ENCODE measurements at regions not wholly inside any gene's neighbourhood (a gene's known extent, or its start where the extent isn't known, plus 50 kb on each side); places are given as distances from the start of the nearest gene placed in this dataset.

- Mint-ChIP-seq H3K9me3 (peaks cover 58% of the 10 kb centered on the region), H3K27ac (no peak overlapping the region), H3K4me3 (no peak overlapping the region), H3K4me1 (ENCODE audit: low read depth) (no peaks in the 10 kb centered on the region), H3K27me3 (no peaks in the 10 kb centered on the region), H3K36me3 (ENCODE audit: low read depth) (no peaks in the 10 kb centered on the region)
- intact Hi-C loops (cut with micrococcal nuclease), result no loop called here
These were observed 1099.2 kb downstream of the CDH18 start for GRCh38 chr5:18888821-18889220.

GRCh38 chr5:18900644-18901043, 1087.4 kb downstream of the CDH18 start:
- intact Hi-C loops (cut with micrococcal nuclease), result no loop called here
- no peaks in the 10 kb centered on the region for H3K9me3 Mint-ChIP-seq
- H3K4me3 Mint-ChIP-seq, result no peak overlapping the region
- no peaks in the 10 kb centered on the region for H3K36me3 Mint-ChIP-seq (ENCODE audit: low read depth)
- no peak overlapping the region for H3K27ac Mint-ChIP-seq
- H3K4me1 Mint-ChIP-seq (ENCODE audit: low read depth), result no peaks in the 10 kb centered on the region
- no peaks in the 10 kb centered on the region for H3K27me3 Mint-ChIP-seq

GRCh38 chr5:18920966-18921365, 1067.0 kb downstream of the CDH18 start:
- peaks cover 24% of the 10 kb centered on the region for H3K9me3 Mint-ChIP-seq
- no peaks in the 10 kb centered on the region for H3K27me3 Mint-ChIP-seq
- intact Hi-C loops (cut with micrococcal nuclease), result no loop called here
- no peaks in the 10 kb centered on the region for H3K36me3 Mint-ChIP-seq (ENCODE audit: low read depth)
- no peak overlapping the region for H3K4me3 Mint-ChIP-seq
- no peaks in the 10 kb centered on the region for H3K4me1 Mint-ChIP-seq (ENCODE audit: low read depth)
- H3K27ac Mint-ChIP-seq, result no peak overlapping the region

- Mint-ChIP-seq H3K27me3 (no peaks in the 10 kb centered on the region), H3K4me1 (ENCODE audit: low read depth) (no peaks in the 10 kb centered on the region), H3K9me3 (peaks cover 9% of the 10 kb centered on the region), H3K4me3 (no peak overlapping the region), H3K36me3 (ENCODE audit: low read depth) (no peaks in the 10 kb centered on the region), H3K27ac (no peak overlapping the region)
- intact Hi-C loops (cut with micrococcal nuclease), result no loop called here
These were observed 1055.9 kb downstream of the CDH18 start for GRCh38 chr5:18932081-18932480.

- H3K27ac Mint-ChIP-seq, result no peak overlapping the region
- no peaks in the 10 kb centered on the region for H3K36me3 Mint-ChIP-seq (ENCODE audit: low read depth)
- intact Hi-C loops (cut with micrococcal nuclease), result no loop called here
These were observed 1043.2 kb downstream of the CDH18 start for GRCh38 chr5:18944771-18945170.

GRCh38 chr5:18954239-18954638, 1033.8 kb downstream of the CDH18 start:
- Mint-ChIP-seq H3K4me3 (no peak overlapping the region), H3K27ac (no peak overlapping the region), H3K4me1 (ENCODE audit: low read depth) (no peaks in the 10 kb centered on the region), H3K9me3 (peaks cover 29% of the 10 kb centered on the region), H3K27me3 (no peaks in the 10 kb centered on the region), H3K36me3 (ENCODE audit: low read depth) (no peaks in the 10 kb centered on the region)
- intact Hi-C loops (cut with micrococcal nuclease), result no loop called here

More at GRCh38 chr5:18944771-18945170, 1043.2 kb downstream of the CDH18 start:
- Mint-ChIP-seq H3K4me3 (no peak overlapping the region), H3K4me1 (ENCODE audit: low read depth) (no peaks in the 10 kb centered on the region), H3K27me3 (no peaks in the 10 kb centered on the region), H3K9me3 (peaks cover 30% of the 10 kb centered on the region)

GRCh38 chr5:18959535-18959934, 1028.5 kb downstream of the CDH18 start:
- Mint-ChIP-seq H3K4me1 (ENCODE audit: low read depth) (no peaks in the 10 kb centered on the region), H3K36me3 (ENCODE audit: low read depth) (no peaks in the 10 kb centered on the region), H3K9me3 (no peaks in the 10 kb centered on the region), H3K27me3 (no peaks in the 10 kb centered on the region), H3K27ac (no peak overlapping the region), H3K4me3 (no peak overlapping the region)
- intact Hi-C loops (cut with micrococcal nuclease), result no loop called here

GRCh38 chr5:18961234-18961633, 1026.8 kb downstream of the CDH18 start:
- intact Hi-C loops (cut with micrococcal nuclease), result no loop called here
- no peaks in the 10 kb centered on the region for H3K4me1 Mint-ChIP-seq (ENCODE audit: low read depth)
- no peaks in the 10 kb centered on the region for H3K36me3 Mint-ChIP-seq (ENCODE audit: low read depth)
- H3K27ac Mint-ChIP-seq, result no peak overlapping the region
- no peak overlapping the region for H3K4me3 Mint-ChIP-seq
- H3K27me3 Mint-ChIP-seq, result no peaks in the 10 kb centered on the region
- H3K9me3 Mint-ChIP-seq, result peaks cover 13% of the 10 kb centered on the region

GRCh38 chr5:18965893-18966292, 1022.1 kb downstream of the CDH18 start:
- Mint-ChIP-seq H3K9me3 (peaks cover 17% of the 10 kb centered on the region), H3K4me1 (ENCODE audit: low read depth) (no peaks in the 10 kb centered on the region), H3K4me3 (no peak overlapping the region), H3K36me3 (ENCODE audit: low read depth) (no peaks in the 10 kb centered on the region), H3K27ac (no peak overlapping the region), H3K27me3 (no peaks in the 10 kb centered on the region)
- intact Hi-C loops (cut with micrococcal nuclease), result no loop called here

- intact Hi-C loops (cut with micrococcal nuclease), result no loop called here
- Mint-ChIP-seq H3K36me3 (ENCODE audit: low read depth) (no peaks in the 10 kb centered on the region), H3K4me1 (ENCODE audit: low read depth) (no peaks in the 10 kb centered on the region), H3K27me3 (no peaks in the 10 kb centered on the region), H3K9me3 (peaks cover 17% of the 10 kb centered on the region), H3K4me3 (no peak overlapping the region), H3K27ac (no peak overlapping the region)
These were observed 1020.4 kb downstream of the CDH18 start for GRCh38 chr5:18967637-18968036.

GRCh38 chr5:18968966-18969365, 1019.0 kb downstream of the CDH18 start:
- no peak overlapping the region for H3K4me3 Mint-ChIP-seq
- H3K9me3 Mint-ChIP-seq, result peaks cover 17% of the 10 kb centered on the region
- no peaks in the 10 kb centered on the region for H3K36me3 Mint-ChIP-seq (ENCODE audit: low read depth)
- no peak overlapping the region for H3K27ac Mint-ChIP-seq
- H3K27me3 Mint-ChIP-seq, result no peaks in the 10 kb centered on the region
- no peaks in the 10 kb centered on the region for H3K4me1 Mint-ChIP-seq (ENCODE audit: low read depth)
- intact Hi-C loops (cut with micrococcal nuclease), result no loop called here

- no peaks in the 10 kb centered on the region for H3K27me3 Mint-ChIP-seq
- H3K27ac Mint-ChIP-seq, result no peak overlapping the region
- no peak overlapping the region for H3K4me3 Mint-ChIP-seq
- no peaks in the 10 kb centered on the region for H3K36me3 Mint-ChIP-seq (ENCODE audit: low read depth)
- peaks cover 16% of the 10 kb centered on the region for H3K9me3 Mint-ChIP-seq
- H3K4me1 Mint-ChIP-seq (ENCODE audit: low read depth), result no peaks in the 10 kb centered on the region
- intact Hi-C loops (cut with micrococcal nuclease), result no loop called here
These were observed 1018.0 kb downstream of the CDH18 start for GRCh38 chr5:18970000-18970399.

- Mint-ChIP-seq H3K27me3 (no peaks in the 10 kb centered on the region), H3K9me3 (no peaks in the 10 kb centered on the region), H3K27ac (no peak overlapping the region), H3K4me3 (no peak overlapping the region), H3K4me1 (ENCODE audit: low read depth) (no peaks in the 10 kb centered on the region), H3K36me3 (ENCODE audit: low read depth) (no peaks in the 10 kb centered on the region)
- intact Hi-C loops (cut with micrococcal nuclease), result no loop called here
These were observed 1015.8 kb downstream of the CDH18 start for GRCh38 chr5:18972177-18972576.

GRCh38 chr5:18975624-18976023, 1012.4 kb downstream of the CDH18 start:
- Mint-ChIP-seq H3K9me3 (peaks cover 7% of the 10 kb centered on the region), H3K27ac (no peak overlapping the region), H3K36me3 (ENCODE audit: low read depth) (no peaks in the 10 kb centered on the region), H3K27me3 (no peaks in the 10 kb centered on the region), H3K4me1 (ENCODE audit: low read depth) (no peaks in the 10 kb centered on the region), H3K4me3 (no peak overlapping the region)
- intact Hi-C loops (cut with micrococcal nuclease), result no loop called here

- peaks cover 17% of the 10 kb centered on the region for H3K9me3 Mint-ChIP-seq
- no peaks in the 10 kb centered on the region for H3K4me1 Mint-ChIP-seq (ENCODE audit: low read depth)
- no peaks in the 10 kb centered on the region for H3K36me3 Mint-ChIP-seq (ENCODE audit: low read depth)
- no peak overlapping the region for H3K27ac Mint-ChIP-seq
- H3K4me3 Mint-ChIP-seq, result no peak overlapping the region
- no peaks in the 10 kb centered on the region for H3K27me3 Mint-ChIP-seq
- intact Hi-C loops (cut with micrococcal nuclease), result no loop called here
These were observed 1010.1 kb downstream of the CDH18 start for GRCh38 chr5:18977880-18978279.
